ENCODE measurements at regions not wholly inside any gene's neighbourhood (a gene's known extent, or its start where the extent isn't known, plus 50 kb on each side); places are given as distances from the start of the nearest gene placed in this dataset.
"Not testable (repeated sequence)": the region's sequence is repeated elsewhere in the genome, so short reads cannot be mapped to it uniquely, and the experiment has no call there.

GRCh38 chr16:47886631-47887415, 269.0 kb downstream of the ABCC12 start:
- Mint-ChIP-seq H3K4me3 (no peak overlapping the region), H3K4me1 (ENCODE audit: low read depth in 2 of 2) (no peaks in the 10 kb centered on the region), H3K36me3 (no peaks in the 10 kb centered on the region), H3K9me3 (no peaks in the 10 kb centered on the region), H3K27ac (no peak overlapping the region), H3K27me3 (peaks cover 8 to 50% of the 10 kb centered on the region in 2 donors)
- no peak for DNase-seq (ENCODE audit: low spot score)
- no peak for ATAC-seq

- ATAC-seq (no peak), DNase-seq (ENCODE audit: low spot score) (no peak)
- no peak overlapping the region for H3K4me3 Mint-ChIP-seq
- H3K36me3 Mint-ChIP-seq, result no peaks in the 10 kb centered on the region
- peaks cover 8 to 45% of the 10 kb centered on the region in 2 donors for H3K27me3 Mint-ChIP-seq
- no peaks in the 10 kb centered on the region for H3K9me3 Mint-ChIP-seq
- H3K4me1 Mint-ChIP-seq (ENCODE audit: low read depth in 2 of 2), result no peaks in the 10 kb centered on the region
- no peak overlapping the region for H3K27ac Mint-ChIP-seq
Measured at GRCh38 chr16:47886139-47886538, 269.7 kb downstream of the ABCC12 start.

DNA sequence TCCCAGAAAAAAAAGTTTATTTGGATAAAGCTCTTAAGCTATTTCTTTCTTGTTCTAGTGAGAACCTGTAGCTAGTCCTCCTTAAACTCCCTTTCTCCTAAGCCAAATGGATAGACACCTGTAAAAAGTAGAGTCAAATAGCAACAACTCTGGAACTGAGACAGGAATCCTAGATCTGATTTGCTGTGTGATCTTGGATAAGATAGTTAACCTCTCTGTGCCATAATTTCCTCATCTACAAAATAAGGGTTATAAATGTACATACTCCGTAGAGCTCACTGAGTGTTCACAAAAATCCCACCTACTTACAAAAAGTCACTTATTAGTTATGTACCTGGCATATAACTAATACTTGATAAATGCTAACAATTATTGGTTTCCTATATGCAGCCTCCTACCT, 270.3 kb downstream of the ABCC12 start:
- Mint-ChIP-seq H3K4me1 (ENCODE audit: low read depth in 2 of 2) (no peaks in the 10 kb centered on the region), H3K27me3 (peaks cover 8 to 39% of the 10 kb centered on the region in 2 donors), H3K9me3 (no peaks in the 10 kb centered on the region), H3K36me3 (no peaks in the 10 kb centered on the region), H3K4me3 (no peak overlapping the region), H3K27ac (no peak overlapping the region)
- no peak for DNase-seq (ENCODE audit: low spot score)
- ATAC-seq, result no peak

DNA sequence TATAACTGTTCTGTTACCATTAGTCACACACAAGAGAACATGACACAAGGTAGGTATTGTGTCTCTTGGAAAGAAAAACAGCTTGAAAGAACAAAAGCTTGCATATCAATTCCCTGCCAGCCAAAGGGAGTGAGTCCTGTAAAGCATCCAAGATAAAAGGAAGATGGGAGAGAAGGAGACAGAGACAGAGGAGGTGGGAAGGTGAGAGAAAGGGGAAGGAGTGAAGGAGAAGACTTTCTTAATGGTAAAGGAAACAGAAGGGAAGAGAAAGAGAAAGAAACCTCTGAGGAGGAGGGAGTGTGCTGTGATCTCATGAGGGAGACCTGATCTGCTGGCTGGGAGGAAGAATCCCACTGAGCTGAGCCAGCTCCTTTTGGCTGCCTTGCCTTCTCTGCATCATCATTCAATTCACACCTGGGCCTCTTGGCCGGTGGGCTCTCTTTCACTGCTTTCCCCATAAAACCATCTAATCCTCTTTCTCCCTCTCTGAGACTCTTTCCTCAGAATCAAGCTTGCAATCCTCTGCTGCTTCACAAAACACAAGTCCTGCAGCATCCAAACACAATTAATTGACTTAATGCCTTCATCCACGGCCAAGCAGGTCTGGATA, 271.6 kb downstream of the ABCC12 start:
- Mint-ChIP-seq H3K4me3 (no peak overlapping the region), H3K4me1 (ENCODE audit: low read depth in 2 of 2) (no peaks in the 10 kb centered on the region), H3K27me3 (peaks cover 5 to 26% of the 10 kb centered on the region in 2 donors), H3K9me3 (no peaks in the 10 kb centered on the region), H3K27ac (no peak overlapping the region), H3K36me3 (no peaks in the 10 kb centered on the region)
- ATAC-seq (no peak), DNase-seq (ENCODE audit: low spot score) (no peak)

DNA sequence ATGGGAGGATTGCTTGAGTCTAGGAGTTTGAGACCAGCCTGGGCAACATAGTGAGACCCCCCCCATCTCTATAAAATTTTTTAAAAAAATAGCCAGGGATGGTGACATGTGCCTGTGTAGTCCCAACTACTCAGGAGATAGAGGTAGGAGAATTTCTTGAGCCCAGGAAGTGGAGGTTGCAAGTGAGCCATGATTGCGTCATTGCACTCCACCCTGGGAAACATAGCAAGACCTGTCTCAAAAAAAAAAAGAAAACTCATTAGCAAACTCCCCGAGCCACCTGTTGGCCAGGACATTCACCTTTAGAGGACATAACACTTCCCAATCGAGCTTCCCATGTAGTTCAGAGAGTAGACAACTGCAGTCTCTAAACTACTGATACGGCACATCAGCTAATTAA, 274.2 kb downstream of the ABCC12 start:
- no peak for ATAC-seq
- H3K27me3 Mint-ChIP-seq, result peaks cover 2 to 18% of the 10 kb centered on the region in 2 donors

GRCh38 chr16:47880653-47881052, 275.1 kb downstream of the ABCC12 start:
- Mint-ChIP-seq H3K27me3 (peaks cover 2 to 18% of the 10 kb centered on the region in 2 donors), H3K4me3 (no peak overlapping the region), H3K9me3 (no peaks in the 10 kb centered on the region), H3K36me3 (no peaks in the 10 kb centered on the region), H3K27ac (no peak overlapping the region), H3K4me1 (ENCODE audit: low read depth in 2 of 2) (no peaks in the 10 kb centered on the region)
- ATAC-seq (no peak), DNase-seq (ENCODE audit: low spot score) (no peak)

More for the DNA sequence above, 274.2 kb downstream of the ABCC12 start:
- H3K4me3 Mint-ChIP-seq, result no peak overlapping the region
- no peaks in the 10 kb centered on the region for H3K9me3 Mint-ChIP-seq
- no peak overlapping the region for H3K27ac Mint-ChIP-seq
- H3K4me1 Mint-ChIP-seq (ENCODE audit: low read depth in 2 of 2), result no peaks in the 10 kb centered on the region
- no peak for DNase-seq (ENCODE audit: low spot score)
- H3K36me3 Mint-ChIP-seq, result no peaks in the 10 kb centered on the region

DNA sequence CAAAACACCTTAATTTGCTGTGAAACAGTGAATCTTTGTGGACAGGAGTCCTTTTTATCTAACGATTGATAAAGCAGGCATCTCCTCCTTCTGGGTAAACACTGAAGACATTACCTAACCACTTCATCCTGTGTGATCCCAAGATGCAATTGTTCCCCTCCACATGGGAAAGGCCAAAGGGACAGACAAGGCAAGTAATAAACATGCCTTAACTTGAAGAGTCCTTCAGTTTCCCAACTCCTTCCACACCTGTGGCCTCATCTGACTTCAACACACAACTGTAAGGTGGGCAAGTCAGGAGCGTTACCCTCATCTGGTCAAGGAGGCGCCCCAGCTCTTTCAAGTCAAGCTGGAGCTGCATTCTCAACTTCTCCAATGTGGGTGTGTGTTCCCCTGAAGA, 278.6 kb downstream of the ABCC12 start:
- Mint-ChIP-seq H3K27ac (no peak overlapping the region), H3K27me3 (peaks cover 0 to 2% of the 10 kb centered on the region in 2 donors), H3K9me3 (no peaks in the 10 kb centered on the region), H3K4me3 (no peak overlapping the region), H3K4me1 (ENCODE audit: low read depth in 2 of 2) (no peaks in the 10 kb centered on the region), H3K36me3 (no peaks in the 10 kb centered on the region)
- DNase-seq (ENCODE audit: low spot score), result no peak
- no peak for ATAC-seq

GRCh38 chr16:47876511-47876910, 279.3 kb downstream of the ABCC12 start:
- no peak for DNase-seq (ENCODE audit: low spot score)
- Mint-ChIP-seq H3K9me3 (no peaks in the 10 kb centered on the region), H3K4me3 (no peak overlapping the region), H3K27me3 (peaks cover 0 to 2% of the 10 kb centered on the region in 2 donors), H3K27ac (no peak overlapping the region), H3K4me1 (ENCODE audit: low read depth in 2 of 2) (no peaks in the 10 kb centered on the region), H3K36me3 (no peaks in the 10 kb centered on the region)
- ATAC-seq, result no peak

DNA sequence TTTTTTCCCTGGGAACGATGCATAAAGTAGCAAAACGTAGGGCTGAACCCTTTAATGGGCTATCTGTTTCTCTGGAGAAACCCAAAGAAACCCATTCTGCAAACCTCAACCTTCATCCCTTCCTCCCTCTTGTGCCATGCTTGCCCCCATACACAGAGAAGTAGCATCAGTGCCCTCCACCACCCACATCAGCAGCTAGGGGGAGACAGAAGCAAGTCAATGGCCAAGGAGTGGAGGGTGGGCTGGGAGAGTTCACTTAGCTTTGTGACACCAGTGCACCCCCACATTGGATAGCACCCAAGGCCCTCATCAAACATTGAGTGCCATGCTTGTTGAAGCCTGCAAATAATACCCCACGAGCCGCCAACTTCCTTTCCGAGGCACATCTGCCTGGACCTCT, 282.4 kb downstream of the ABCC12 start:
- ATAC-seq (no peak), DNase-seq (ENCODE audit: low spot score) (no peak)
- Mint-ChIP-seq H3K27me3 (peaks cover 0 to 2% of the 10 kb centered on the region in 2 donors), H3K27ac (no peak overlapping the region), H3K4me3 (no peak overlapping the region), H3K9me3 (no peaks in the 10 kb centered on the region), H3K36me3 (no peaks in the 10 kb centered on the region), H3K4me1 (ENCODE audit: low read depth in 2 of 2) (no peaks in the 10 kb centered on the region)

DNA sequence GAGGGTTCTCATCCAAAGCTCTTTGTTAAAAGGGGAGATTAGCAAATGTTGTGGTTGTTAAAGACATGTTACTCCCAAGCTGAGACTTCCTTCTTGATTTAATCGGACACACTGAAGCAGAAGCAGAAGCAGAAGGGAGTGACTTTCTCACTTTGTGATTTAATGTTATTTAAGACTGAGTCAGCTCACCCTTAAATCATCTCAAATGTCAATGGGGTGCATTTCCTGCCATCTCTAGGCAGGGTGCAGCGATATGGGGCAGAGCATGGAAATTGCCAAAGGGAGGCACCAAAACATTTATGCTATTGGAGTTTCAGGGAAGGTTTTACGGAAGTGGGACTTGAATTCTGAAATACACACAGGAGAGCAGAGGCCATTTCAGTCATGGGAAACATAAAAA, 283.6 kb downstream of the ABCC12 start:
- H3K4me3 Mint-ChIP-seq, result no peak overlapping the region
- no peak overlapping the region for H3K27ac Mint-ChIP-seq
- ATAC-seq, result no peak
- DNase-seq (ENCODE audit: low spot score), result no peak
- peaks cover 0 to 2% of the 10 kb centered on the region in 2 donors for H3K27me3 Mint-ChIP-seq
- no peaks in the 10 kb centered on the region for H3K36me3 Mint-ChIP-seq
- H3K9me3 Mint-ChIP-seq, result no peaks in the 10 kb centered on the region
- H3K4me1 Mint-ChIP-seq (ENCODE audit: low read depth in 2 of 2), result no peaks in the 10 kb centered on the region

DNA sequence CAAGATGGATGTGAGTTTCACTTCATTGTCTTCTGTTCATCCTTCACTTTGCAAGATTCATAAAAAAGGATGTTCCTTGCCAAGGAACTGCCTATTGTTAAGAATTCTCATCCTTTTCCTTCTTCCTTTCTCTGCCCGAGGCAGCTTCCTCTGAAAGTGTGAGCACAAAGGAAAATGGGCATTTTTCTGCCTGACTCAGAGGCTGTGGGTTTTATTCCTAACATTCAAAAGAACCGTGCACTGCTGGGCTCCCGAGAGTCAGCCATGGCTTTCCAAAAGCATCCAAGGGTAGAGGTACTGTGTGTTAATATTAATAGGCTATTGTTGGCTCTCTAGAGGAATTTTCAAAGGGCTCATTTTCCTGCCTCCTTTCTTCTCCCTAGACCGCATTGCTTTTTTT, 289.4 kb downstream of the ABCC12 start:
- no peak overlapping the region for H3K4me3 Mint-ChIP-seq
- H3K36me3 Mint-ChIP-seq, result no peaks in the 10 kb centered on the region
- peaks cover 4% of the 10 kb centered on the region for H3K9me3 Mint-ChIP-seq
- H3K27ac Mint-ChIP-seq, result no peak overlapping the region
- H3K4me1 Mint-ChIP-seq (ENCODE audit: low read depth in 2 of 2), result no peaks in the 10 kb centered on the region
- DNase-seq (ENCODE audit: low spot score) (no peak), ATAC-seq (no peak)
- peaks cover 8 to 10% of the 10 kb centered on the region in 2 donors for H3K27me3 Mint-ChIP-seq

DNA sequence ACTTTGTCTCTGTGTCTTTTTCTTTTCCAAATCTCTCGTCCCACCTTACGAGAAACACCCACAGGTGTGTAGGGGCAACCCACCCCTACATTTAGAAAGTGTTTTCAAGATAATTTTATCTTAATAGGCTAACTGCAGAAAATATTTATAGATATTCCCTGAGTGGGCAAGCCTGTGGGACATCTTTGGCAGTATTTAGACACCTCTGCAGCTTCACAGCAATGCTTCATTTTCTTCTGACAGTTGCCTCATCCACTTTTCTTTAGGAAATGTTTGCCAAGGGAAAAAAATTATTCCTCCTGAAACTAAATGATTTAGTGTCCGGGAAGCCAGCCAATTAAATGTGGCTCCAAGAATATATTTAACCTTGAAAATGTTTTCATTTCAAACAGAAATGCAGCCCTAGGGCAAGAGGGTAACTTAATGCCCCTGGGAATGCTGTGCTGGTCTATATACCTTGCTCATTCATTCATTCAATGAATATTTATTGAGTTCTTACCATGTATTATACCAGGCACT, 290.4 kb downstream of the ABCC12 start:
- ATAC-seq (no peak), DNase-seq (ENCODE audit: low spot score) (no peak)
- Mint-ChIP-seq H3K9me3 (peaks cover 4% of the 10 kb centered on the region), H3K27me3 (peaks cover 8 to 10% of the 10 kb centered on the region in 2 donors), H3K27ac (no peak overlapping the region), H3K36me3 (no peaks in the 10 kb centered on the region), H3K4me1 (ENCODE audit: low read depth in 2 of 2) (no peaks in the 10 kb centered on the region), H3K4me3 (no peak overlapping the region)

DNA sequence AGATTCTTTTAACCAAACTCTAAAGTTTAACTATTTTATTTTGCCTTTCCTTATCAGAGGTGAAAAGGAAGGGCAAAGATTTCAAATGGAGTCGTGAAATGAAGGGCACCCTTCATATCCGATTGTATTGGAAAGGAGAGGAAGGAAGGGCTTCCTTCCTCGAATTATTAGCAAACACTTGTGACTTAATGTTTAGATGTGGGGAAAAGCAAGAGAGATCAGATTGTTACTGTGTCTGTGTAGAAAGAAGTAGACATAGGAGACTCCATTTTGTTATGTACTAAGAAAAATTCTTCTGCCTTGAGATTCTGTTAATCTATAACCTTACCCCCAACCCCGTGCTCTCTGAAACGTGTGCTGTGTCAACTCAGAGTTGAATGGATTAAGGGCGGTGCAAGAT, 291.5 kb downstream of the ABCC12 start:
- not testable (repeated sequence) for H3K4me1 Mint-ChIP-seq (ENCODE audit: low read depth in 2 of 2); H3K36me3 Mint-ChIP-seq; H3K27ac Mint-ChIP-seq; H3K4me3 Mint-ChIP-seq; DNase-seq (ENCODE audit: low spot score); ATAC-seq; H3K9me3 Mint-ChIP-seq
- peaks cover 8 to 10% of the 10 kb centered on the region in 2 donors for H3K27me3 Mint-ChIP-seq

DNA sequence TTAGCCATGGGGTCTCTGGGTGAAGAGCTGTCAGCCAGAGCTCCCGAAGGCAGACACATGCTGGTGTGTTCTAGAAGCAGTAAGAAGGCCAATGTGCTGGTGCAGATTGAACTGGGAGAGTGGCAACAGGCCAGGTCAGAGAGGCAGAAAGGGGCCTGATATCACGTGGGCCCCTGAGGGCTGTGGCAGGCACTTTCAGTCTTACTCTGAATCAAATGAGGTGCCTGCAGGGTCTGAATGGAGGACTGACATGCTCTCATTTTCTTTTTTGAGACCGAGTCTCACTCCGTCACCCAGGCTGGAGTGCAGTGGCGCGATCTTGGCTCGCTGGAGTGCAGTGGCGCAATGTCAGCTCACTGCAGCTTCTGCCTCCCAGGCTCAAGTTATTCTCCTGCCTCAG, 293.8 kb downstream of the ABCC12 start:
- H3K27ac Mint-ChIP-seq, result no peak overlapping the region
- DNase-seq (ENCODE audit: low spot score), result no peak
- no peaks in the 10 kb centered on the region for H3K36me3 Mint-ChIP-seq
- H3K4me1 Mint-ChIP-seq (ENCODE audit: low read depth in 2 of 2), result no peaks in the 10 kb centered on the region
- peaks cover 8 to 10% of the 10 kb centered on the region in 2 donors for H3K27me3 Mint-ChIP-seq
- no peak overlapping the region for H3K4me3 Mint-ChIP-seq
- peaks cover 4% of the 10 kb centered on the region for H3K9me3 Mint-ChIP-seq
- ATAC-seq, result no peak
